ENCODE measurements at regions not wholly inside any gene's neighbourhood (a gene's known extent, or its start where the extent isn't known, plus 50 kb on each side); places are given as distances from the start of the nearest gene placed in this dataset.

DNA sequence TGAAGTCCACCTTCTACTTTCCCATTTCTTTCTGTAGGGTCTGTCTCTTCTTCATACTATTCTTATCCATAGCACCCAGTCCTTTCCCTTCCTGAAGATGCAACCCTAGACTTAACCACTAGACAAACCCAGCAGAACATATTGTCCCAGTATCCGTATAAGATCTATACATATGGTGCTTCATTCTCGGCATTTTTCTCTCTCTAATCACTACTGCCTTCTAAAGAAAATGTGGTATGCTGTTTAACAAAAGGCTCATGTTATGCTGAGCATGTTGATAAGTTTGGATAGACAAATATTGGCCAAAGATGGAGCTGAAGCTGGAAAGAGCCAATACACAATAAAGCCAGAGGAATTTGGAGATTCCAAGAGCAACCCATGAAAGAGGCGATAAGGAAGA, 212.6 kb downstream of the MAFB start:
- in situ Hi-C loops (cut with HindIII; ENCODE audit: low sequenced_read_pairs): no loop called here
- TF ChIP-seq, protein P1, sequence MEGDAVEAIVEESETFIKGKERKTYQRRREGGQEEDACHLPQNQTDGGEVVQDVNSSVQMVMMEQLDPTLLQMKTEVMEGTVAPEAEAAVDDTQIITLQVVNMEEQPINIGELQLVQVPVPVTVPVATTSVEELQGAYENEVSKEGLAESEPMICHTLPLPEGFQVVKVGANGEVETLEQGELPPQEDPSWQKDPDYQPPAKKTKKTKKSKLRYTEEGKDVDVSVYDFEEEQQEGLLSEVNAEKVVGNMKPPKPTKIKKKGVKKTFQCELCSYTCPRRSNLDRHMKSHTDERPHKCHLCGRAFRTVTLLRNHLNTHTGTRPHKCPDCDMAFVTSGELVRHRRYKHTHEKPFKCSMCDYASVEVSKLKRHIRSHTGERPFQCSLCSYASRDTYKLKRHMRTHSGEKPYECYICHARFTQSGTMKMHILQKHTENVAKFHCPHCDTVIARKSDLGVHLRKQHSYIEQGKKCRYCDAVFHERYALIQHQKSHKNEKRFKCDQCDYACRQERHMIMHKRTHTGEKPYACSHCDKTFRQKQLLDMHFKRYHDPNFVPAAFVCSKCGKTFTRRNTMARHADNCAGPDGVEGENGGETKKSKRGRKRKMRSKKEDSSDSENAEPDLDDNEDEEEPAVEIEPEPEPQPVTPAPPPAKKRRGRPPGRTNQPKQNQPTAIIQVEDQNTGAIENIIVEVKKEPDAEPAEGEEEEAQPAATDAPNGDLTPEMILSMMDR (IDR thresholded peaks at IDR 0.05; ENCODE audit: low read depth, low read length, missing control alignments): no peak
- H3K4me3 ChIP-seq (ENCODE audit: low read depth, low read length): no peak overlapping the region
- DNase-seq (ENCODE audit: low read depth): no peak

DNA sequence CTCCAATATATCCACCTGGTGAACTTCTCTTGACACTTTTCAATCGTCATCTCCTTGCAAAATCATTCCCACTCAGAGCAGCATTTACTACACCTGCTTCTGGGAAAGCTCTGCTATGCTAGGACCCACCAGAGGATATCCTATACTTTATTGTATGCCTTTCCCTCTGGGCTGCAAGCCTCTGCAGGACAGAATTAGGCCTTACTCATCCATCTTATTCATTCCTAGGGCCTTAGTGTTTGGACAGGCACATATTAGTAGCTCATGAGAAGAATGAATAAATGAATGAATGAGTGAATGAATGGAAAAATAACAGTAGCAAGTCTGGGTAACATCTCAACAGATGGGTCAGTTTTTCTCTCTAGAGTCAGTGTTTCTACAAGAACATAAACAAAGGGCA, 216.1 kb downstream of the MAFB start:
- no peak for DNase-seq (ENCODE audit: low read depth)
- in situ Hi-C loops (cut with HindIII; ENCODE audit: low sequenced_read_pairs): no loop called here
- no peak overlapping the region for H3K4me3 ChIP-seq (ENCODE audit: low read depth, low read length)
- TF ChIP-seq, protein P1 (IDR thresholded peaks at IDR 0.05; ENCODE audit: low read depth, low read length, missing control alignments): no peak

- TF ChIP-seq, protein P1 (IDR thresholded peaks at IDR 0.05; ENCODE audit: low read depth, low read length, missing control alignments): no peak
- H3K4me3 ChIP-seq (ENCODE audit: low read depth, low read length): no peak overlapping the region
- in situ Hi-C loops (cut with HindIII; ENCODE audit: low sequenced_read_pairs): no loop called here
- DNase-seq (ENCODE audit: low read depth): no peak
Measured at GRCh38 chr20:40471261-40471629, 217.8 kb downstream of the MAFB start.

- H3K4me3 ChIP-seq (ENCODE audit: low read depth, low read length): no peak overlapping the region
- TF ChIP-seq, protein P1 (IDR thresholded peaks at IDR 0.05; ENCODE audit: low read depth, low read length, missing control alignments): no peak
- in situ Hi-C loops (cut with HindIII; ENCODE audit: low sequenced_read_pairs): no loop called here
- no peak for DNase-seq (ENCODE audit: low read depth)
Measured at GRCh38 chr20:40470445-40471260, 218.4 kb downstream of the MAFB start.

DNA sequence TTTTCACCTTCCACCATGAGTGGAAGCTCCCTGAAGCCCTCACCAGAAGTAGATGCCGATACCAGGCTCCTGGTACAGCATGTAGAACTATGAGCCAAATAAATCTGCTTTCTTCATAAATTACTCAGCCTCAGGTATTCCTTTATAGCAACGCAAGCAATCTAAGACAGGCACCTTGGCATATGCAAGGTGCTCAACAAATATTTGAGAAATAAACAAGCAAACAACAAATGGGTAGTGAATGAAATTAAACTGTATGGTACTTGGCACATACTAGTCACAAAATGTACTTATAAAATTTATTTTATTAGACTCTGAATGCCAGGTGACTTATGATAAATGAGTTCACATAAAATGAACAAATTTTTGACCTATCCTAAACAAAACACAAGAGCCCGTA, 220.3 kb downstream of the MAFB start:
- no peak for DNase-seq (ENCODE audit: low read depth)
- in situ Hi-C loops (cut with HindIII; ENCODE audit: low sequenced_read_pairs): no loop called here
- no peak overlapping the region for H3K4me3 ChIP-seq (ENCODE audit: low read depth, low read length)
- TF ChIP-seq, protein P1 (IDR thresholded peaks at IDR 0.05; ENCODE audit: low read depth, low read length, missing control alignments): no peak

DNA sequence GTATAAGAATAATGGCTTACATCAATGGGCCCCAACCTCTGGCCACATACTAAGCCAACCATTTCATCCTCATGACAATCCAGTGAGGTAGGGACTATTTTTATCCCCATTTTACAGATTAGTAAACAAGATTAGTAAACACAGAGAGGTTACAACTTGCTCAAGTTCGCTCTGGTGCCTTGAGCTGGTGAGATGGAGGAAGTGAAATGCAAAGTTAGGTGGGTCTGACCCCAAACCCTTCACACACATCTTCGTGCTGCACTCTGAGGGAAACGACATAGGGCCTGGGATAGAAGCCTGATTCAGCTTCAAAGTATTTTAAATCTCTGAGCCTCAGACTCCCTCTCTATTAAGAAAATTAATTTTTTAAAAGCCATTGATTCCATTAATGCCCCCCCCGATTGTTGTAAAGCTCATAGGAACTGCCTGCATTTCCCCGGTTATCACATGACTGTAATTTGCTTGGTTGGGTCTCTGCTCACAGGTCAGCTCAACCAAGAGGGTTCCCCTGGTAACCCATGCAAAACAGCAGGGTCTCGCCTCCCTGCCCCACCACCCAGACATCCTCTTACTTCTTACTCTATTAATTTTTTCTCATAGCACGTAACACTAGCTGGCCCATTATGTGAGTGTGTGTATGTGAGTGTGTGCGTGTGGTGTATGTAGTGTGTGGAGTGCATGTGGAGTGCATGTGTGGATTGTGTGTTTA, 221.2 kb downstream of the MAFB start:
- TF ChIP-seq, protein P1 (IDR thresholded peaks at IDR 0.05; ENCODE audit: low read depth, low read length, missing control alignments): no peak
- in situ Hi-C loops (cut with HindIII; ENCODE audit: low sequenced_read_pairs): no loop called here
- no peak for DNase-seq (ENCODE audit: low read depth)
- no peak overlapping the region for H3K4me3 ChIP-seq (ENCODE audit: low read depth, low read length)
